ENCODE measurements at regions not wholly inside any gene's neighbourhood (a gene's known extent, or its start where the extent isn't known, plus 50 kb on each side); places are given as distances from the start of the nearest gene placed in this dataset.

GRCh38 chr16:56042416-56042815, 148.9 kb upstream of the GNAO1 start:
- POLR2A ChIA-PET (ENCODE audit: unreplicated experiment) = no interaction called here
- Histone ChIP-seq H3K9me2 (replicated peaks; ENCODE audit: low read length) (no peaks in the 10 kb centered on the region), H3K9me3 (ENCODE audit: low read length) (no peaks in the 10 kb centered on the region), H3K79me2 (ENCODE audit: low read length) (no peaks in the 10 kb centered on the region), H3K4me1 (ENCODE audit: insufficient read depth, low read length) (no peaks in the 10 kb centered on the region), H3K9ac (ENCODE audit: low read length) (no peak overlapping the region), H2AFZ (ENCODE audit: low read length) (no peak overlapping the region), H3K27ac (ENCODE audit: low read length) (no peak overlapping the region), H3K27me3 (ENCODE audit: low read length) (no peaks in the 10 kb centered on the region), H3K4me3 (ENCODE audit: low read length) (no peak overlapping the region), H3K36me3 (ENCODE audit: low read depth, low read length) (no peaks in the 10 kb centered on the region), H3F3A (ENCODE audit: low read length, unreplicated experiment) (no peaks in the 10 kb centered on the region), H3K4me2 (ENCODE audit: low read length) (no peak overlapping the region), H4K20me1 (ENCODE audit: low read length) (no peaks in the 10 kb centered on the region)
- CTCF ChIA-PET = no interaction called here
- DNase-seq (no peak), ATAC-seq (no peak)
- BruUV-seq (replicated peaks) = no TSS peak
- no peak for TF ChIP-seq EZH2phosphoT487 (IDR thresholded peaks at IDR 0.05; ENCODE audit: borderline replicate concordance, low read length)
- intact Hi-C loops (cut with micrococcal nuclease) = loop anchor here (5.0 kb wide), 1 partner anchor 275 kb away; no protein-coding TSS in a partner anchor

- DNase-seq (peak; percentile 31), ATAC-seq (no peak; the same call in 1 of the 2 replicates)
- H3K36me3 ChIP-seq (ENCODE audit: low read depth, low read length) = no peaks in the 10 kb centered on the region
- H4K20me1 ChIP-seq (ENCODE audit: low read length) = no peaks in the 10 kb centered on the region
- H3K27ac ChIP-seq (ENCODE audit: low read length) = no peak overlapping the region
- CTCF ChIA-PET = no interaction called here
- no peaks in the 10 kb centered on the region for H3K4me1 ChIP-seq (ENCODE audit: insufficient read depth, low read length)
- no peak overlapping the region for H3K4me2 ChIP-seq (ENCODE audit: low read length)
- H3F3A ChIP-seq (ENCODE audit: low read length, unreplicated experiment) = no peaks in the 10 kb centered on the region
- H3K79me2 ChIP-seq (ENCODE audit: low read length) = no peaks in the 10 kb centered on the region
- H3K4me3 ChIP-seq (ENCODE audit: low read length) = no peak overlapping the region
- H3K9me2 ChIP-seq (replicated peaks; ENCODE audit: low read length) = no peaks in the 10 kb centered on the region
- H3K9ac ChIP-seq (ENCODE audit: low read length) = no peak overlapping the region
- 0 out of 2 replicates have a peak, but pooled peaks cover 5% of the 10 kb centered on the region for H3K9me3 ChIP-seq (ENCODE audit: low read length)
- H2AFZ ChIP-seq (ENCODE audit: low read length) = no peak overlapping the region
- BruUV-seq (replicated peaks) = no TSS peak
- intact Hi-C loops (cut with micrococcal nuclease) = loop anchor here (5.0 kb wide), 1 partner anchor 276 kb away; no protein-coding TSS in a partner anchor
- POLR2A ChIA-PET (ENCODE audit: unreplicated experiment) = no interaction called here
- no peaks in the 10 kb centered on the region for H3K27me3 ChIP-seq (ENCODE audit: low read length)
- TF ChIP-seq EZH2phosphoT487 (IDR thresholded peaks at IDR 0.05; ENCODE audit: borderline replicate concordance, low read length) (no peak), EZH2 (IDR thresholded peaks at IDR 0.05; ENCODE audit: low read length, unreplicated experiment) (no peak), CTCF (conservative IDR thresholded peaks at IDR 0.05; ENCODE audit: low read depth, low read length) (peak; percentile 43)
These were observed 149.6 kb upstream of the GNAO1 start for GRCh38 chr16:56041556-56042140.

GRCh38 chr16:56038564-56039098, 152.7 kb upstream of the GNAO1 start:
- CTCF ChIA-PET = no interaction called here
- no peaks in the 10 kb centered on the region for H3K9me2 ChIP-seq (replicated peaks; ENCODE audit: low read length)
- no peak overlapping the region for H3K9ac ChIP-seq (ENCODE audit: low read length)

More at GRCh38 chr16:56038564-56039098, 152.7 kb upstream of the GNAO1 start:
- H3K4me3 ChIP-seq (ENCODE audit: low read length) = no peak overlapping the region
- TF ChIP-seq EZH2phosphoT487 (IDR thresholded peaks at IDR 0.05; ENCODE audit: borderline replicate concordance, low read length) (no peak), CTCF (conservative IDR thresholded peaks at IDR 0.05; ENCODE audit: low read depth, low read length) (no peak), EZH2 (IDR thresholded peaks at IDR 0.05; ENCODE audit: low read length, unreplicated experiment) (no peak)
- H3K79me2 ChIP-seq (ENCODE audit: low read length) = no peaks in the 10 kb centered on the region
- no peaks in the 10 kb centered on the region for H4K20me1 ChIP-seq (ENCODE audit: low read length)
- no peak for DNase-seq
- no peak overlapping the region for H3K4me2 ChIP-seq (ENCODE audit: low read length)
- no peak for ATAC-seq
- no peaks in the 10 kb centered on the region for H3F3A ChIP-seq (ENCODE audit: low read length, unreplicated experiment)
- no peak overlapping the region for H2AFZ ChIP-seq (ENCODE audit: low read length)
- intact Hi-C loops (cut with micrococcal nuclease) = no loop called here
- no peaks in the 10 kb centered on the region; the same call in 1 of the 2 replicates for H3K27me3 ChIP-seq (ENCODE audit: low read length)
- POLR2A ChIA-PET (ENCODE audit: unreplicated experiment) = no interaction called here
- H3K4me1 ChIP-seq (ENCODE audit: insufficient read depth, low read length) = no peaks in the 10 kb centered on the region
- no peaks in the 10 kb centered on the region for H3K36me3 ChIP-seq (ENCODE audit: low read depth, low read length)
- no TSS peak for BruUV-seq (replicated peaks)
- 0 out of 2 replicates have a peak, but pooled peaks cover 5% of the 10 kb centered on the region for H3K9me3 ChIP-seq (ENCODE audit: low read length)
- no peak overlapping the region for H3K27ac ChIP-seq (ENCODE audit: low read length)

All from PC-3 (cell line).